NT2/D1 (cell line): ENCODE measurements at regions not wholly inside any gene's neighbourhood (a gene's known extent, or its start where the extent isn't known, plus 50 kb on each side); places are given as distances from the start of the nearest gene placed in this dataset.

ENCODE experiments used
- SUZ12 ChIP-seq: IDR thresholded peaks from 2 replicates; pipeline ENCODE4 v1.6.1; 2011; ENCODE audit not compliant: insufficient read length, insufficient read depth; ENCODE audit errors: extremely low read depth
- YY1 ChIP-seq: IDR thresholded peaks from 2 replicates; pipeline ENCODE4 v1.6.1; 2011; ENCODE audit not compliant: insufficient read length, insufficient read depth
- ZNF274 ChIP-seq: IDR thresholded peaks from 2 replicates; pipeline ENCODE4 v1.6.1; 2011; ENCODE audit warnings: mild to moderate bottlenecking, low read depth, low read length

- TF ChIP-seq ZNF274 = no peak
- TF ChIP-seq YY1 = no peak
- no peak for TF ChIP-seq SUZ12
Observed at GRCh38 chr12:60710246-60710645, 1114.4 kb downstream of the SLC16A7 start.
